Femur (tissue), 1 donor: ENCODE measurements at regions not wholly inside any gene's neighbourhood (a gene's known extent, or its start where the extent isn't known, plus 50 kb on each side); places are given as distances from the start of the nearest gene placed in this dataset.

Experiments
- DNase-seq: peaks from one replicate; pipeline ENCODE4 v3.0.0-alpha.2; 2017

DNA sequence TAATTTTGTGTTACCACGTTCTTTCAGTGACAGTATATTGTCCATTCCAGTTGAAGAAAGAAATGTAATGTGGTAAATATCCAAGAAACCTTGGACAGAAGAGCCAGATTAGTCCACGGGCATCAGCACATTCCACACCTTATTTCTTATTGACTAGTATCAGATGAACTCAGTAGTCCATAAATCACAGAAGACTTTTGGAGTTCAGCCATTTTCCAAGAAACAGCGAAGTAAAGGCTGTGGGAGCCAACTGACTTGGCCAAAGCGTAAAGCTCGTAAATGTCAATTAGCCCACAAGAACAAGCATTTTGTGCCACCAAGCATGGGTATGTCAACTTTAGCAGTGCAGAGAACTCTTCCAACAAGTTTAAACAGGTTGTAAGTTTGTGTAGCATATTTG is 60.2 kb upstream of the STARD4 start:
- DNase-seq, result no peak

DNA sequence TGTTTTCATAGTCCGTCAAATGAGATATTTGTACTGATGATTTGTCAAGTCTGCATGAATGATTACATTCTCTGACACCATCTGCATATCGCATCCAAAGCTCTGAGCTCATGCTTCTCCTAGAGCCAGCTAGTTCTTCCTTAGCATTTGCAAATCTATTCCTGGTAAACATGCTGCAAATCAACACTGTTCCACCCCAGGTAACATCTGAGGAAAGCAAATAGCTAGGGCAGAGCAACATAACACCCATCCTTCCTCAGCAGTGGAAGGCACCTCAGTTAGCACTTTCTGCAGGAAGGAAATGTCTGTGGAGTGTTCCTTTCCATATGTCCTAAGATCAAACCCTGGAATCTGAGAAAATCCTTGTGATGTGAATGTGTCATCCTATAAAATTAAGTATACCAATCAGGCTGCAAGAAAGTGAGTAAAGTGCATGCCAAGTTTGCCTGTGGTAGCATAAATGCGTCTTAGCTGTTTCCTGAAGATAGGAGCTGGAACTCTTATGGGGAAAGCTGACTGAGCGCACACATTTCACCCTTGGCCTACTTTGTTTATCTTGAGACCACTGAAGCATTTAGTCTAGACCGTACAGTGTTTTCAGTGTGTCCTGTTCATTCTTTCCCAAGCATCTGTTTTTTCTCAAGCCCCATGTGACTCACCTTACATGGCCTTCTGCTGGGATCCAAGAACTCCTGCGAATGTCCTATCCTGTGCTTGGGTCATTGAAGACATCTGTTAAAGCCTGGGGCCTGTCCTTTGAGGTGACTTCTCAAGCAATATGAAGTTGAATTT is 50.9 kb upstream of the STARD4 start:
- no peak for DNase-seq

DNA sequence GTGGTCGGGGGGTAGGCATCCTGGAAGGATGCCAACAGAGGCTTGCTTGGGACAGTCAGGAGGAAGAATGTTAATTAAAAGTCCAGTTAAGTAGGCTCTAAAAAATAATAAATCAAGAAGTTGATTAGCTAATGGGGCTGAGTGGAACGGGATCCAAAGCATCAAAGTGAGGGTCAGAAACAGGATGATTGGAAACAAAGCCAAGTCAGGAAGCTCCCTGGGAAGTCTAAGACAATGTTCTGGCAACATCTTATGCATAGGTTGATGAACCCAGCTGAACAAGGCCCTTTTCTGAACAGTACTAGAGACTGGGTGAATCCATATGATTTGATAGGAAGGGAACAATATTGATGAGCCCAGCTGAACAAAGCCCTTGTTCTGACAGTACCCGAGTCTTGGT is 50.2 kb upstream of the STARD4 start:
- DNase-seq, result no peak
